ENCODE measurements at regions not wholly inside any gene's neighbourhood (a gene's known extent, or its start where the extent isn't known, plus 50 kb on each side); places are given as distances from the start of the nearest gene placed in this dataset.

- no peak for DNase-seq (ENCODE audit: low read depth)
- H3K4me3 ChIP-seq (ENCODE audit: control insufficient read depth, low read depth, low read length), result no peak overlapping the region
- no peak for TF ChIP-seq CTCF (IDR thresholded peaks at IDR 0.05; ENCODE audit: control insufficient read depth, insufficient read depth, low read depth, low read length, missing control alignments)
Measured at GRCh38 chr2:164052006-164052405, 316.2 kb upstream of the FIGN start.

DNA sequence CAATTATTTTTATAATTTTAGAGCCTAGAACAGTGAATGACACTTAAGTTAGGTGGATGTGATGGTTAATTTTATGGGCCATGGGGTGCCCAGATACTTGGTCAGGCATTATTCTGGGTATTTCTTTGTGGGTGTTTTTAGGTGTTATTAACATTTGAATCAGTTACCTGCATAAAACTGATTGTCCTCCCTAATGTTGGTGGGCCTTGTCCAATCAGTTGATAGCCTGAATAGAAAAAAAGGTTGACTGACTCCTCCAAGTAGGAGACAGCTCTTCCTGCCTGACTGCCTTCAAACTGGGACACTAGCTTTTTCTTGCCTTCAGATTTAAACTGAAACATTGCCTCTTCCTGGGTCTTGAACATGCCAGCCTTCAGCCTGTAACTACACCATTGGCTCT, 312.9 kb upstream of the FIGN start:
- DNase-seq (ENCODE audit: low read depth), result no peak
- H3K4me3 ChIP-seq (ENCODE audit: control insufficient read depth, low read depth, low read length), result no peak overlapping the region
- no peak for TF ChIP-seq CTCF (IDR thresholded peaks at IDR 0.05; ENCODE audit: control insufficient read depth, insufficient read depth, low read depth, low read length, missing control alignments)

DNA sequence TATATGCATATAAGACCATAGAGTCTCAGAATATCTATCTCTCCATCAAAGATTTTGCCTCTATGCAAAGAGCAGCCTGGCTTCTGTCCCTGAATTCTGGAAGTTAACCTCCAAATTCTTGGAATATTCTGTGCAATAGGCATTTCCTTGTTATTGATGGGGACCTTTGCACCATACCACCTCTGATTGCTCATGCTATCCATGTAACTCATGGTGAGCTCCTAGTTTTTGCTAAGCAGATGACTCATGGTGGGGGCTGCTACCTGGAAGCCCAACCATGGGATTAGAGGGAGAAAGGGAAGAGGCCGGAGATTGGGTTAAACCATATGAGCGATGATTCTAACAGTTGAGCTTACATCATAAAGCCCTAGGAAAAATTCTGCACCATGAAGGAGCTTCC, 310.2 kb upstream of the FIGN start:
- DNase-seq (ENCODE audit: low read depth), result no peak
- TF ChIP-seq CTCF (IDR thresholded peaks at IDR 0.05; ENCODE audit: control insufficient read depth, insufficient read depth, low read depth, low read length, missing control alignments), result no peak
- H3K4me3 ChIP-seq (ENCODE audit: control insufficient read depth, low read depth, low read length), result no peak overlapping the region

DNA sequence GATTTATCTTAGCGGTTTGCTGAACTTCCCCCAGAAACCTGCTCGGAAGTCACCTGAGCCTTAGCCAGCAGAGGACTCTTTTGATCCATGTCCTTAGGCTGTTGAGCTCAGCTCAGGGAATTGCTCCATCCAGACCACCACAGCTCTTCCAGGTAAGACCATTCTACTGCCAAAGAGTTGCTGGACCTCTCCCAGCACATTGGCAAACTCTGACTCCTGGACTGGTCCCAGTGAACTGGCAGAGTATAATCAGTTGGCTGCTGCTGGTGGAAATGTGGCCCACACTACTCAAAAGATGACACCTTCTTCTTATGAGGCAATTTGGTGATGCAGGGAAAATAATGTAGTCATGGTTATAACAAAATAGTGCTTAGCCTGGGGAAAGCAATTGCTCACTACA, 308.8 kb upstream of the FIGN start:
- no peak overlapping the region for H3K4me3 ChIP-seq (ENCODE audit: control insufficient read depth, low read depth, low read length)
- TF ChIP-seq CTCF (IDR thresholded peaks at IDR 0.05; ENCODE audit: control insufficient read depth, insufficient read depth, low read depth, low read length, missing control alignments), result no peak
- no peak for DNase-seq (ENCODE audit: low read depth)

- TF ChIP-seq CTCF (IDR thresholded peaks at IDR 0.05; ENCODE audit: control insufficient read depth, insufficient read depth, low read depth, low read length, missing control alignments), result no peak
- no peak for DNase-seq (ENCODE audit: low read depth)
- H3K4me3 ChIP-seq (ENCODE audit: control insufficient read depth, low read depth, low read length), result no peak overlapping the region
Measured at GRCh38 chr2:164039270-164039669, 303.5 kb upstream of the FIGN start.

GRCh38 chr2:164032995-164033394, 297.2 kb upstream of the FIGN start:
- H3K4me3 ChIP-seq (ENCODE audit: control insufficient read depth, low read depth, low read length), result no peak overlapping the region
- TF ChIP-seq CTCF (IDR thresholded peaks at IDR 0.05; ENCODE audit: control insufficient read depth, insufficient read depth, low read depth, low read length, missing control alignments), result no peak
- no peak for DNase-seq (ENCODE audit: low read depth)

DNA sequence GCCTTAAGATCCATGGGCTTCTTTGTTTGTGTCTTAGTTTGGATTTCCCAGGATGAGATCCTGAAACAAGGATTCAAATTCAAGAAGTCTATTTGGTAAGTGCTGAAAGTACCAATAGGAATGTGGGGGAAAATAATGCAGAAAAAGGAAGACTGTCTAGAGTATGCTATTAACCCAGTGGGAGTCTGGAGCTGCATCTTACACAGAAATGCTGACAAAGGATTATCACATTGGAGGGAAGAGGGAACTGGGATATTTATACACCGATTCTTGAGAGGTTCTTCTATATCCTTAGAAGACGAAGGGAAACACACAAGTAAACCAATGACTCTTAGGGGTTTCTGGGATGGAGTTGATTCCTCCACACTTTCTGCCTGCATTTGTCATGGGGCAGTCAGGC, 294.8 kb upstream of the FIGN start:
- no peak for DNase-seq (ENCODE audit: low read depth)
- no peak overlapping the region for H3K4me3 ChIP-seq (ENCODE audit: control insufficient read depth, low read depth, low read length)
- no peak for TF ChIP-seq CTCF (IDR thresholded peaks at IDR 0.05; ENCODE audit: control insufficient read depth, insufficient read depth, low read depth, low read length, missing control alignments)
